GM12878 (cell line): ENCODE measurements at regions not wholly inside any gene's neighbourhood (a gene's known extent, or its start where the extent isn't known, plus 50 kb on each side); places are given as distances from the start of the nearest gene placed in this dataset.

Source experiments
- ASH2L ChIP-seq: fragments of 300-600, 200-600 bp; sonication (generic); IDR thresholded peaks from 2 replicates; pipeline ENCODE4 v1.6.1; 2017; ENCODE audit warnings: low read depth, mild to moderate bottlenecking, borderline replicate concordance
- ETV6 ChIP-seq, 2 experiments: fragments of 450-650 bp in 1 of 2; IDR thresholded peaks in 1 of 2; conservative IDR thresholded peaks in 1 of 2; 2 replicates each; pipeline ENCODE4 v1.6.1; 2014; ENCODE audit warnings: antibody characterized with exemption in 1 of 2, borderline replicate concordance in 1 of 2, low read depth in 1 of 2, mild to moderate bottlenecking in 1 of 2, moderate library complexity in 1 of 2
- EZH2 ChIP-seq: IDR thresholded peaks from 2 replicates; pipeline ENCODE4 v1.6.1; 2012; ENCODE audit warnings: low read depth, mild to moderate bottlenecking, control low read depth, inconsistent platforms, low read length, borderline replicate concordance; ENCODE audit not compliant: control insufficient read depth
- JUND ChIP-seq: IDR thresholded peaks from 2 replicates; pipeline ENCODE4 v1.6.1; 2012; ENCODE audit warnings: low read depth, mild to moderate bottlenecking, low read length, improper control_type of control experiment, moderate library complexity
- POLR2AphosphoS5 ChIP-seq: IDR thresholded peaks from 2 replicates; pipeline ENCODE4 v1.6.1; 2011; ENCODE audit warnings: mild to moderate bottlenecking, low read length, inconsistent platforms
- RB1 ChIP-seq: fragments of 450-650 bp; formaldehyde crosslinking; IDR thresholded peaks from 2 replicates; pipeline ENCODE4 v1.6.1; 2017; ENCODE audit warnings: mild to moderate bottlenecking, borderline replicate concordance
- RCOR1 ChIP-seq: conservative IDR thresholded peaks from 2 replicates; pipeline ENCODE4 v1.6.1; 2012; ENCODE audit warnings: low read depth, low read length, improper control_type of control experiment
- SIN3A ChIP-seq: IDR thresholded peaks from 2 replicates; pipeline ENCODE4 v1.6.1; 2012; ENCODE audit warnings: low read depth, low read length, improper control_type of control experiment
- SIX5 ChIP-seq: IDR thresholded peaks from 2 replicates; pipeline ENCODE4 v1.6.1; 2011; ENCODE audit warnings: mild to moderate bottlenecking, low read depth, low read length, moderate library complexity; ENCODE audit not compliant: severe bottlenecking
- TBL1XR1 ChIP-seq: IDR thresholded peaks from 2 replicates; pipeline ENCODE4 v1.6.1; 2012; ENCODE audit warnings: low read depth, low read length, improper control_type of control experiment
- ZNF274 ChIP-seq: IDR thresholded peaks from one replicate; pipeline ENCODE4 v1.8.0; 2011; ENCODE audit not compliant: insufficient read length, insufficient read depth
- TF ChIP-seq, protein P1 (sequence below), 3 experiments: IDR thresholded peaks in 2 of 3; conservative IDR thresholded peaks in 1 of 3; 2 replicates each; pipeline ENCODE4 v1.5.1; 2011; ENCODE audit warnings: low read depth in 3 of 3, low read length in 3 of 3, mild to moderate bottlenecking in 3 of 3, control low read depth in 2 of 3, moderate library complexity in 2 of 3, inconsistent platforms in 1 of 3, mixed read lengths in 1 of 3; ENCODE audit not compliant: control insufficient read depth in 2 of 3, insufficient read depth in 1 of 3; ENCODE audit errors: extremely low read depth in 1 of 3

DNA sequence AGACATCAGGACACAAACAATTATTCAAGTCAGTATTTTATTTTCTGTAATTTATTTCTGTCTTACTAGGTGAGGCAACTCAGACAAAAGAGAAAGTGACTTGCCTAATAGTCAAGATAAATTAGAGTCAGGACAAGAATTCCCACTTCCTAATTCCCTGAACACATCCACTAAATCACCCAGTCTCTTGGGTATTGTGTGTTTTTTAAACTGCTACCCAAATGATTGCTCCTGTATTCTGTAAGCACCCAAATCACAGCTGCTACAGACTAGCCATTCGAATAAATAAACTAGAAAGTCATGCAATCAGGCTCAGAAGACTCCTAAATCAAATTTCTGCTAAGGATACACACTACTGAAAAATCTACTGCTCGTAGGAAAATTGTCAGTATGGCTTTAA lies 263.0 kb downstream of the DUSP6 start:
- TF ChIP-seq, protein P1, sequence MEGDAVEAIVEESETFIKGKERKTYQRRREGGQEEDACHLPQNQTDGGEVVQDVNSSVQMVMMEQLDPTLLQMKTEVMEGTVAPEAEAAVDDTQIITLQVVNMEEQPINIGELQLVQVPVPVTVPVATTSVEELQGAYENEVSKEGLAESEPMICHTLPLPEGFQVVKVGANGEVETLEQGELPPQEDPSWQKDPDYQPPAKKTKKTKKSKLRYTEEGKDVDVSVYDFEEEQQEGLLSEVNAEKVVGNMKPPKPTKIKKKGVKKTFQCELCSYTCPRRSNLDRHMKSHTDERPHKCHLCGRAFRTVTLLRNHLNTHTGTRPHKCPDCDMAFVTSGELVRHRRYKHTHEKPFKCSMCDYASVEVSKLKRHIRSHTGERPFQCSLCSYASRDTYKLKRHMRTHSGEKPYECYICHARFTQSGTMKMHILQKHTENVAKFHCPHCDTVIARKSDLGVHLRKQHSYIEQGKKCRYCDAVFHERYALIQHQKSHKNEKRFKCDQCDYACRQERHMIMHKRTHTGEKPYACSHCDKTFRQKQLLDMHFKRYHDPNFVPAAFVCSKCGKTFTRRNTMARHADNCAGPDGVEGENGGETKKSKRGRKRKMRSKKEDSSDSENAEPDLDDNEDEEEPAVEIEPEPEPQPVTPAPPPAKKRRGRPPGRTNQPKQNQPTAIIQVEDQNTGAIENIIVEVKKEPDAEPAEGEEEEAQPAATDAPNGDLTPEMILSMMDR (IDR thresholded peaks at IDR 0.05 in 2 of 3, conservative IDR thresholded peaks at IDR 0.05 in 1 of 3; ENCODE audit: control insufficient read depth in 2 of 3, extremely low read depth in 1 of 3, insufficient read depth in 1 of 3, low read depth in 3 of 3, low read length in 3 of 3): no peak
- no peak for TF ChIP-seq EZH2
- TF ChIP-seq ASH2L: no peak
- TF ChIP-seq RB1: no peak
- TF ChIP-seq POLR2AphosphoS5: no peak
- TF ChIP-seq SIX5: no peak
- TF ChIP-seq SIN3A: no peak
- no peak for TF ChIP-seq ZNF274
- no peak for TF ChIP-seq ETV6 (conservative IDR thresholded peaks at IDR 0.05 in 1 of 2, IDR thresholded peaks at IDR 0.05 in 1 of 2; ENCODE audit: borderline replicate concordance in 1 of 2, low read depth in 1 of 2)
- TF ChIP-seq RCOR1: no peak
- TF ChIP-seq JUND: no peak
- no peak for TF ChIP-seq TBL1XR1
